Right lobe of liver (tissue), 6 donors: ENCODE measurements at regions not wholly inside any gene's neighbourhood (a gene's known extent, or its start where the extent isn't known, plus 50 kb on each side); places are given as distances from the start of the nearest gene placed in this dataset.

Experiments used
- ATAC-seq, 4 donors: fragments of 200-7000 bp; cut with Tn5 transposase; one replicate each; pipeline ENCODE4 v1.9.1; 2020; ENCODE audit warnings: mild to moderate bottlenecking in 4 of 4, moderate library complexity in 4 of 4
- DNase-seq, 3 donors: peaks; one replicate each; pipeline ENCODE4 v3.0.0-alpha.2; 2020
- H3K27ac ChIP-seq, 3 donors: fragments of 200-600 bp; one replicate each; pipeline ENCODE4 v1.8.0; 2022
- H3K27me3 ChIP-seq, 2 donors: fragments of 200-600 bp; one replicate each; pipeline ENCODE4 v1.8.0; 2022
- H3K36me3 ChIP-seq, 4 donors: fragments of 200-600 bp; sonication (generic) in 1 of 4; one replicate each; pipeline versions ENCODE4 v1.5.1 to v1.8.0; 2017 to 2022; ENCODE audit warnings: control low read depth in 1 of 4
- H3K4me1 ChIP-seq, 4 donors: fragments of 200-600 bp; sonication (generic) in 1 of 4; one replicate each; pipeline versions ENCODE4 v1.5.1 to v1.8.0; 2017 to 2022; ENCODE audit warnings: control low read depth in 1 of 4
- H3K4me3 ChIP-seq, 3 donors: fragments of 200-600 bp; one replicate each; pipeline ENCODE4 v1.8.0; 2022
- H3K9me3 ChIP-seq, 4 donors: fragments of 200-600 bp; sonication (generic) in 1 of 4; one replicate each; pipeline versions ENCODE4 v1.5.1 to v1.8.0; 2017 to 2022; ENCODE audit warnings: control low read depth in 1 of 4
- POLR2A ChIP-seq: fragments of 450-650 bp; IDR thresholded peaks from one replicate; pipeline ENCODE4 v1.6.1; 2017; ENCODE audit warnings: antibody characterized with exemption, mild to moderate bottlenecking
- WGBS: methylation state at CpG from one replicate; pipeline ENCODE4 v1.1.6; 2018; ENCODE audit warnings: low coverage, low lambda C conversion rate; ENCODE audit not compliant: insufficient coverage; ENCODE audit errors: missing lambda C conversion rate; 5-methylcytosine and 5-hydroxymethylcytosine counted together
- intact Hi-C, 2 donors: fragments of 100-400 bp; cut with DNase I; formaldehyde crosslinking; loops; one replicate each; pipeline versions ENCODE4 v1.11.2 to v1.14.1; 2022
- TF ChIP-seq, protein P1 (sequence below), 4 donors: fragments of 200-600 bp in 3 of 4; fragments of 450-650 bp in 1 of 4; IDR thresholded peaks; one replicate each; pipeline versions ENCODE4 v1.5.1 to v1.8.0; 2016 to 2022; ENCODE audit warnings: antibody characterized with exemption in 4 of 4, mild to moderate bottlenecking in 2 of 4
- donor health status: DM: no; HTN: yes; CAD: no.
- donor health status: DM: no; HTN: no; CAD: no.
- donor health status: DM: no; HTN: no; CAD: no.
- donor health status: DM: no; HTN: yes; CAD: no.
- donor health status: DM: no; HTN: yes; CAD: no.

- Histone ChIP-seq H3K4me3 (no peak overlapping the region), H3K27ac (no peak overlapping the region), H3K4me1 (no peaks in the 10 kb centered on the region), H3K36me3 (no peaks in the 10 kb centered on the region), H3K9me3 (no peaks in the 10 kb centered on the region), H3K27me3 (no peaks in the 10 kb centered on the region)
- DNase-seq: no peak
- ATAC-seq: no peak
- TF ChIP-seq, protein P1, sequence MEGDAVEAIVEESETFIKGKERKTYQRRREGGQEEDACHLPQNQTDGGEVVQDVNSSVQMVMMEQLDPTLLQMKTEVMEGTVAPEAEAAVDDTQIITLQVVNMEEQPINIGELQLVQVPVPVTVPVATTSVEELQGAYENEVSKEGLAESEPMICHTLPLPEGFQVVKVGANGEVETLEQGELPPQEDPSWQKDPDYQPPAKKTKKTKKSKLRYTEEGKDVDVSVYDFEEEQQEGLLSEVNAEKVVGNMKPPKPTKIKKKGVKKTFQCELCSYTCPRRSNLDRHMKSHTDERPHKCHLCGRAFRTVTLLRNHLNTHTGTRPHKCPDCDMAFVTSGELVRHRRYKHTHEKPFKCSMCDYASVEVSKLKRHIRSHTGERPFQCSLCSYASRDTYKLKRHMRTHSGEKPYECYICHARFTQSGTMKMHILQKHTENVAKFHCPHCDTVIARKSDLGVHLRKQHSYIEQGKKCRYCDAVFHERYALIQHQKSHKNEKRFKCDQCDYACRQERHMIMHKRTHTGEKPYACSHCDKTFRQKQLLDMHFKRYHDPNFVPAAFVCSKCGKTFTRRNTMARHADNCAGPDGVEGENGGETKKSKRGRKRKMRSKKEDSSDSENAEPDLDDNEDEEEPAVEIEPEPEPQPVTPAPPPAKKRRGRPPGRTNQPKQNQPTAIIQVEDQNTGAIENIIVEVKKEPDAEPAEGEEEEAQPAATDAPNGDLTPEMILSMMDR (IDR thresholded peaks at IDR 0.05): no peak
- no peak for TF ChIP-seq POLR2A
- 70% methylated on average over 7 of the region's 9 CpGs for WGBS
- intact Hi-C loops: no loop called here
Observed at GRCh38 chr2:23306401-23306800, 78.6 kb upstream of the KLHL29 start.

- 41% methylated on average over 1 of the region's 1 CpG for WGBS
Observed at GRCh38 chr2:23311186-23311585, 73.8 kb upstream of the KLHL29 start.

GRCh38 chr2:23312996-23313606 is 71.9 kb upstream of the KLHL29 start:
- no peaks in the 10 kb centered on the region for H3K4me1 ChIP-seq
- no peak for ATAC-seq
- DNase-seq: no peak
- H3K9me3 ChIP-seq: no peaks in the 10 kb centered on the region
- H3K36me3 ChIP-seq: no peaks in the 10 kb centered on the region
- no peak for TF ChIP-seq POLR2A
- TF ChIP-seq, protein P1 (IDR thresholded peaks at IDR 0.05): peak in 2 of 4 donors; percentile 30 to 33
- no peak overlapping the region for H3K27ac ChIP-seq
- H3K4me3 ChIP-seq: no peak overlapping the region
- intact Hi-C loops: no loop called here
- no peaks in the 10 kb centered on the region for H3K27me3 ChIP-seq
- 56% methylated on average over 4 of the region's 10 CpGs for WGBS

More at GRCh38 chr2:23311186-23311585, 73.8 kb upstream of the KLHL29 start:
- ATAC-seq (no peak), DNase-seq (no peak)
- H3K36me3 ChIP-seq: no peaks in the 10 kb centered on the region
- intact Hi-C loops: no loop called here
- no peak overlapping the region for H3K4me3 ChIP-seq
- no peaks in the 10 kb centered on the region for H3K4me1 ChIP-seq
- no peaks in the 10 kb centered on the region for H3K9me3 ChIP-seq
- no peak for TF ChIP-seq POLR2A
- TF ChIP-seq, protein P1 (IDR thresholded peaks at IDR 0.05): no peak
- no peaks in the 10 kb centered on the region for H3K27me3 ChIP-seq
- H3K27ac ChIP-seq: no peak overlapping the region

GRCh38 chr2:23314687-23315086 is 70.3 kb upstream of the KLHL29 start:
- intact Hi-C loops: no loop called here
- no peaks in the 10 kb centered on the region for H3K36me3 ChIP-seq
- no peaks in the 10 kb centered on the region for H3K27me3 ChIP-seq
- TF ChIP-seq POLR2A: no peak
- TF ChIP-seq, protein P1 (IDR thresholded peaks at IDR 0.05): no peak
- DNase-seq: no peak
- no peak for ATAC-seq
- no peaks in the 10 kb centered on the region for H3K4me1 ChIP-seq
- H3K4me3 ChIP-seq: no peak overlapping the region
- H3K27ac ChIP-seq: no peak overlapping the region
- no peaks in the 10 kb centered on the region for H3K9me3 ChIP-seq
- 38% methylated on average over 3 of the region's 3 CpGs for WGBS

DNA sequence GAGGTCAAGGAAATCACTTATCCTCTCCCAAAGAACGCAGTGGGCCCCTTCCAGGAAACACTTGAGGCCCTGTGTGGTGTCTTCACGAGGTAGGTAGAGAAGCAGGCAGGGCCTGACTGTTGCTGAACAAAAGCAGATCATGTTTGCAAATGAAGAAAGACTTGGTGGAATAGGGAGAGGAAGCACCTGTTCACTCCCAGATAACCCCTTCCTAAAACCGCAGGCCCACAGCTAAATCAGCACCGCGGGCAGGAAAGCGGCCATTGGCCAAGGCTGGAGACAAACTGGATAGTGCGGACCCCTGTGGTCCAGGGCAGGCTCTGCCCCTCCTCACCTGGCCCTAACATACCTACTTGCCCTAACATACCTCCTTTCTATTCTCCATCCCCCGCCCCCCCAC is 64.9 kb upstream of the KLHL29 start:
- no peaks in the 10 kb centered on the region for H3K9me3 ChIP-seq
- TF ChIP-seq, protein P1 (IDR thresholded peaks at IDR 0.05): no peak
- no peak for TF ChIP-seq POLR2A
- 65% methylated on average over 2 of the region's 8 CpGs for WGBS
- ATAC-seq: no peak
- H3K4me1 ChIP-seq: no peaks in the 10 kb centered on the region
- no peak for DNase-seq
- H3K36me3 ChIP-seq: no peaks in the 10 kb centered on the region
- no peak overlapping the region for H3K27ac ChIP-seq
- H3K4me3 ChIP-seq: no peak overlapping the region
- intact Hi-C loops: no loop called here
- H3K27me3 ChIP-seq: no peaks in the 10 kb centered on the region
